SK-N-SH (cell line): ENCODE measurements at regions not wholly inside any gene's neighbourhood (a gene's known extent, or its start where the extent isn't known, plus 50 kb on each side); places are given as distances from the start of the nearest gene placed in this dataset.
A peak's percentile ranks its signal among the peaks of the same experiment; 100 is the strongest.
"Not testable (repeated sequence)": the region's sequence is repeated elsewhere in the genome, so short reads cannot be mapped to it uniquely, and the experiment has no call there.

Source experiments
- CTCF ChIA-PET: fragments of 300-600, 350-600 bp; formaldehyde crosslinking; extraction: SDS; loops from one replicate; lab custom pipeline; 2021; lab: Yijun Ruan, JAX
- POLR2A ChIA-PET: fragments of 350-600 bp; sonication (Branson Sonifier 250); formaldehyde crosslinking; extraction: SDS; loops from one replicate; lab custom pipeline; 2020; ENCODE audit warnings: antibody characterized with exemption, inconsistent platforms; lab: Yijun Ruan, JAX
- DNase-seq: peaks from one replicate; pipeline ENCODE4 v3.0.0; 2012
- H2AFZ ChIP-seq: fragments of 200-600 bp; sonication (generic); 2 replicates; pipeline ENCODE4 v1.8.1; 2016; ENCODE audit warnings: antibody characterized with exemption, mild to moderate bottlenecking, low read depth
- H3F3A ChIP-seq: fragments of 200-600 bp; sonication (generic); replicated peaks from 2 replicates; pipeline ENCODE3; 2016; ENCODE audit warnings: antibody characterized with exemption, mild to moderate bottlenecking; ENCODE audit not compliant: insufficient read depth
- H3K27ac ChIP-seq, 2 experiments: fragments of 200-500 bp in 1 of 2; fragments of 200-600 bp in 1 of 2; sonication (Bioruptor generic) in 1 of 2; sonication (generic), shearing (Covaris generic) in 1 of 2; 2 replicates each; pipeline versions ENCODE4 v1.5.1 to v1.6.1; 2014 to 2016; ENCODE audit warnings: low read depth in 2 of 2, inconsistent platforms in 1 of 2, low read length in 1 of 2, mild to moderate bottlenecking in 1 of 2, mixed read lengths in 1 of 2
- H3K27me3 ChIP-seq: fragments of 200-600 bp; sonication (generic), shearing (Covaris generic); 2 replicates; pipeline ENCODE4 v1.6.1; 2016; ENCODE audit warnings: mixed run types; ENCODE audit not compliant: insufficient read depth
- H3K36me3 ChIP-seq, 2 experiments: fragments of 200-500 bp in 1 of 2; fragments of 200-600 bp in 1 of 2; sonication (Bioruptor generic) in 1 of 2; sonication (generic) in 1 of 2; replicated peaks in 1 of 2; 2 replicates each; pipeline versions ENCODE3 to v1.5.1; 2014 to 2016; ENCODE audit warnings: low read length in 1 of 2, mild to moderate bottlenecking in 1 of 2; ENCODE audit not compliant: insufficient read depth in 2 of 2, control insufficient read depth in 1 of 2
- H3K4me1 ChIP-seq, 2 experiments: fragments of 200-500 bp in 1 of 2; fragments of 200-600 bp in 1 of 2; sonication (Bioruptor generic) in 1 of 2; sonication (generic), shearing (Covaris generic) in 1 of 2; 2 replicates each; pipeline versions ENCODE4 v1.5.1 to v1.6.1; 2014 to 2016; ENCODE audit warnings: low read depth in 1 of 2, low read length in 1 of 2, mixed run types in 1 of 2; ENCODE audit not compliant: insufficient read depth in 2 of 2, control insufficient read depth in 1 of 2
- H3K4me2 ChIP-seq: fragments of 200-600 bp; sonication (generic), shearing (Covaris generic); 2 replicates; pipeline ENCODE4 v1.6.1; 2017; ENCODE audit warnings: mixed run types
- H3K4me3 ChIP-seq, 2 experiments: fragments of 200-500 bp in 1 of 2; fragments of 200-600 bp in 1 of 2; sonication (Bioruptor generic) in 1 of 2; sonication (generic), shearing (Covaris generic) in 1 of 2; 2 replicates each; pipeline versions ENCODE4 v1.5.1 to v1.8.1; 2014 to 2016; ENCODE audit warnings: low read depth in 2 of 2, inconsistent platforms in 1 of 2, low read length in 1 of 2, mild to moderate bottlenecking in 1 of 2, mixed read lengths in 1 of 2, moderate library complexity in 1 of 2
- H3K79me2 ChIP-seq: fragments of 200-600 bp; sonication (generic); 2 replicates; pipeline ENCODE4 v1.8.1; 2017; ENCODE audit warnings: mild to moderate bottlenecking; ENCODE audit not compliant: insufficient read depth
- H3K9ac ChIP-seq: fragments of 200-600 bp; sonication (generic); 2 replicates; pipeline ENCODE4 v1.6.1; 2017; ENCODE audit warnings: mixed run types
- H3K9me2 ChIP-seq: fragments of 200-600 bp; sonication (generic); 2 replicates; pipeline ENCODE4 v1.6.1; 2017; ENCODE audit warnings: mixed run types
- H3K9me3 ChIP-seq: fragments of 200-600 bp; sonication (generic); 2 replicates; pipeline ENCODE4 v1.6.1; 2017; ENCODE audit warnings: mixed run types, mild to moderate bottlenecking, moderate library complexity
- H4K20me1 ChIP-seq: fragments of 200-600 bp; sonication (generic); 2 replicates; pipeline ENCODE4 v1.6.1; 2017; ENCODE audit warnings: mild to moderate bottlenecking, mixed run types; ENCODE audit not compliant: insufficient read depth
- FOSL2 ChIP-seq: IDR thresholded peaks from 2 replicates; pipeline ENCODE4 v1.4.0; 2012; ENCODE audit warnings: low read depth, mild to moderate bottlenecking, moderate library complexity, borderline replicate concordance
- FOXJ3 ChIP-seq: sonication (generic); formaldehyde crosslinking; IDR thresholded peaks from 2 replicates; pipeline ENCODE4 v1.5.1; 2020; ENCODE audit warnings: mild to moderate bottlenecking, missing genetic modification reagents
- FOXM1 ChIP-seq: IDR thresholded peaks from 2 replicates; pipeline ENCODE4 v1.4.0; 2012; ENCODE audit warnings: low read depth, mild to moderate bottlenecking
- GABPA ChIP-seq: IDR thresholded peaks from 2 replicates; pipeline ENCODE4 v1.4.0; 2012; ENCODE audit warnings: low read depth, mild to moderate bottlenecking
- JUND ChIP-seq: IDR thresholded peaks from 2 replicates; pipeline ENCODE4 v1.4.0; 2012
- NFIC ChIP-seq: IDR thresholded peaks from 2 replicates; pipeline ENCODE4 v1.4.0; 2012; ENCODE audit warnings: borderline replicate concordance
- NRF1 ChIP-seq: IDR thresholded peaks from 2 replicates; pipeline ENCODE4 v1.6.1; 2012; ENCODE audit warnings: low read depth, mild to moderate bottlenecking, low read length
- RAD21 ChIP-seq: IDR thresholded peaks from 2 replicates; pipeline ENCODE4 v1.6.1; 2012; ENCODE audit warnings: mild to moderate bottlenecking, low read length
- RFX5 ChIP-seq: IDR thresholded peaks from 2 replicates; pipeline ENCODE4 v1.6.1; 2012; ENCODE audit warnings: mild to moderate bottlenecking, improper control_type of control experiment, low read length
- SIN3A ChIP-seq: IDR thresholded peaks from 2 replicates; pipeline ENCODE4 v1.6.1; 2012; ENCODE audit warnings: low read depth, mild to moderate bottlenecking, low read length, moderate library complexity, borderline replicate concordance
- TCF12 ChIP-seq: IDR thresholded peaks from 2 replicates; pipeline ENCODE4 v1.4.0; 2012
- WGBS: methylation state at CpG from one replicate; pipeline ENCODE4 v1.1.6; 2017; ENCODE audit warnings: low lambda C conversion rate; 5-methylcytosine and 5-hydroxymethylcytosine counted together
- TF ChIP-seq, protein P1 (sequence below): fragments of 200-600 bp; sonication (generic); IDR thresholded peaks from 2 replicates; pipeline ENCODE4 v1.6.1; 2017; ENCODE audit warnings: antibody characterized with exemption, mild to moderate bottlenecking, moderate library complexity
- TF ChIP-seq, protein P2 (sequence below): IDR thresholded peaks from 2 replicates; pipeline ENCODE4; 2012
- TF ChIP-seq, protein P3 (sequence below): IDR thresholded peaks from 2 replicates; pipeline ENCODE4 v1.4.0; 2012; ENCODE audit warnings: low read depth, borderline replicate concordance

DNA sequence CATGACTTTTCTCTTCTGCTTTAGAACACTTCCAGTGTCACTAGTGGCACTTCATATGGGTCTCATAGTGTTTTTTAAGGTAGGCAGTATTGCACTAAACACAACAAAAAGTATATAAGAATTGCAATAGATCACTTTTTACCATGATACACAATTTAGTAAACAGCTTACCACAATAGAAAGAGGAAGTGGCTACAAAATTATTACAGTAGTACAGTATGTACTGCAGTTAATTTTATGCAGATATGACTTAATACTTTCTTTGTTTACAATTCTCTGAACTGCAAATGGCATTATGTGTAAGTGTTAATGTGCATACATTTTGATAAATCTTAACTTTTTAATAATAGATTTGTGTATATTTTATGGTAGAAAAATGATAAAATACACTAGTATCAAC lies 157.3 kb downstream of the RRAGB start:
- Histone ChIP-seq H3K27me3 (no peaks in the 10 kb centered on the region), H4K20me1 (no peaks in the 10 kb centered on the region), H3K9me3 (0 out of 2 replicates have a peak, but pooled peaks cover 2% of the 10 kb centered on the region), H3K4me3 (no peak overlapping the region), H3K79me2 (no peaks in the 10 kb centered on the region)
- ChIA-PET CTCF (no interaction called here), POLR2A (no interaction called here)
- TF ChIP-seq FOSL2 (no peak), FOXJ3 (CRISPR knock-in tag) (no peak), NRF1 (no peak), TCF12 (no peak), FOXM1 (no peak), SIN3A (no peak), JUND (no peak), NFIC (no peak), RAD21 (no peak)
- TF ChIP-seq, all 33 proteins: peak for 0
- no peak overlapping the region for H3K9ac ChIP-seq
- no peak overlapping the region for H3K27ac ChIP-seq
- no peak for DNase-seq
- no peak overlapping the region for H2AFZ ChIP-seq
- no peaks in the 10 kb centered on the region for H3F3A ChIP-seq
- H3K9me2 ChIP-seq, result no peaks in the 10 kb centered on the region
- H3K4me1 ChIP-seq, result no peaks in the 10 kb centered on the region
- H3K4me2 ChIP-seq, result no peak overlapping the region
- H3K36me3 ChIP-seq, result no peaks in the 10 kb centered on the region

DNA sequence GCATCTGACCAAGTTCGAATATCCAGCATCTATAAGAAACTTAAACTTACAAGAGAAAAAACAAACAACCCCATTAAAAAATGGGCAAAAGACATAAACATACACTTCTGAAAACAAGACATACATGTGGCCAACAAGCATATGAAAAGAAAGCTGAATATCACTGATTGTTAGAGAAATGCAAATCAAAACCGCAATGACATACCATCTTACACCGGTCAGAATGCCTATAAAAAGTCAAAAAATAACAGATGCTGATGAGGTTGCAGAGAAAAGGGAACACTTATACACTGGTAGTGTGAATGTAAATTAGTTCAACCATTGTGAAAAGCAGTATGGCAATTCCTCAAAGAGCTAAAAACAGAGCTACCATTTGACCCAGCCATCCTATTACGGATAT lies 166.0 kb downstream of the RRAGB start:
- WGBS, result 7% methylated on average over 4 of the region's 4 CpGs

DNA sequence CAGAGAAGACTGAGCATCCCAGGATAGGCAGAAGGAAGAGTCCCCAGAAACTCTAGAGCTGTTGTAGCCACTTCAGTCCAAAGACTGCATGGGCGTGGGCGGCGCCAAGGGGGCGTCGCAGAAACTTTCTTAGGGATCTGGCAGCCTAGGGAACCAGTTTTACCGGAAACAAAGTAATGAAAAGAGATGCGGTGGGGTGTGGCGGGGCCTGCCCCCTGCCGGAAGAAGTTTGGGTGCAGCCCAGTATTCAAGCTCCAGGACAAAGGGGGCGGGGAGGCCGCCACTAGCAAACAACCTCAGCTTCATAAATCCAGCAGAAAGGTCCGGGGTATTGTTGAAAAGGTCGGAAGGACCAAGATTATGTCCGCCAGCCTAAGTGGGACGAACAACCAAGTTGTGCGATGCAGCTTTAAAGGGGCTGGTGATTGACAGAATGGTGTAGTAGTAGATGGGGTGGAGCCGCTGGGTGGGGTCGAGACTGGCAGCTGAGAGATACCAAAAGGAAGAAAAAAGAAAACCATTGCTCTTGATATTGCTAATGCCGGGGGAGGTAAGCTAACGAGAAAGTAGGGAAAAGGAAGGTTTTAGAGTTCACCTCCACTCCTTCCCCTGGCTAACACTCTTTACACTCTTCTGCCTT lies 190.5 kb downstream of the RRAGB start:
- H3K27me3 ChIP-seq, result no peaks in the 10 kb centered on the region
- no peaks in the 10 kb centered on the region for H3K36me3 ChIP-seq
- TF ChIP-seq, protein P1, sequence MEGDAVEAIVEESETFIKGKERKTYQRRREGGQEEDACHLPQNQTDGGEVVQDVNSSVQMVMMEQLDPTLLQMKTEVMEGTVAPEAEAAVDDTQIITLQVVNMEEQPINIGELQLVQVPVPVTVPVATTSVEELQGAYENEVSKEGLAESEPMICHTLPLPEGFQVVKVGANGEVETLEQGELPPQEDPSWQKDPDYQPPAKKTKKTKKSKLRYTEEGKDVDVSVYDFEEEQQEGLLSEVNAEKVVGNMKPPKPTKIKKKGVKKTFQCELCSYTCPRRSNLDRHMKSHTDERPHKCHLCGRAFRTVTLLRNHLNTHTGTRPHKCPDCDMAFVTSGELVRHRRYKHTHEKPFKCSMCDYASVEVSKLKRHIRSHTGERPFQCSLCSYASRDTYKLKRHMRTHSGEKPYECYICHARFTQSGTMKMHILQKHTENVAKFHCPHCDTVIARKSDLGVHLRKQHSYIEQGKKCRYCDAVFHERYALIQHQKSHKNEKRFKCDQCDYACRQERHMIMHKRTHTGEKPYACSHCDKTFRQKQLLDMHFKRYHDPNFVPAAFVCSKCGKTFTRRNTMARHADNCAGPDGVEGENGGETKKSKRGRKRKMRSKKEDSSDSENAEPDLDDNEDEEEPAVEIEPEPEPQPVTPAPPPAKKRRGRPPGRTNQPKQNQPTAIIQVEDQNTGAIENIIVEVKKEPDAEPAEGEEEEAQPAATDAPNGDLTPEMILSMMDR, result peak; percentile 48
- TF ChIP-seq RFX5, result no peak
- 0 out of 2 replicates have a peak, but pooled peaks have one; percentile 25 for TF ChIP-seq GABPA
- TF ChIP-seq, protein P2, sequence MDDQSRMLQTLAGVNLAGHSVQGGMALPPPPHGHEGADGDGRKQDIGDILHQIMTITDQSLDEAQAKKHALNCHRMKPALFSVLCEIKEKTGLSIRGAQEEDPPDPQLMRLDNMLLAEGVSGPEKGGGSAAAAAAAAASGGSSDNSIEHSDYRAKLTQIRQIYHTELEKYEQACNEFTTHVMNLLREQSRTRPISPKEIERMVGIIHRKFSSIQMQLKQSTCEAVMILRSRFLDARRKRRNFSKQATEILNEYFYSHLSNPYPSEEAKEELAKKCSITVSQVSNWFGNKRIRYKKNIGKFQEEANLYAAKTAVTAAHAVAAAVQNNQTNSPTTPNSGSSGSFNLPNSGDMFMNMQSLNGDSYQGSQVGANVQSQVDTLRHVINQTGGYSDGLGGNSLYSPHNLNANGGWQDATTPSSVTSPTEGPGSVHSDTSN, result peak; percentile 43
- TF ChIP-seq, protein P3, sequence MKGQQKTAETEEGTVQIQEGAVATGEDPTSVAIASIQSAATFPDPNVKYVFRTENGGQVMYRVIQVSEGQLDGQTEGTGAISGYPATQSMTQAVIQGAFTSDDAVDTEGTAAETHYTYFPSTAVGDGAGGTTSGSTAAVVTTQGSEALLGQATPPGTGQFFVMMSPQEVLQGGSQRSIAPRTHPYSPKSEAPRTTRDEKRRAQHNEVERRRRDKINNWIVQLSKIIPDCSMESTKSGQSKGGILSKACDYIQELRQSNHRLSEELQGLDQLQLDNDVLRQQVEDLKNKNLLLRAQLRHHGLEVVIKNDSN, result no peak
- ChIA-PET POLR2A (no interaction called here), CTCF (no interaction called here)
- no peaks in the 10 kb centered on the region for H4K20me1 ChIP-seq
- no peaks in the 10 kb centered on the region for H3K9me2 ChIP-seq
- no peaks in the 10 kb centered on the region for H3F3A ChIP-seq
- H3K79me2 ChIP-seq, result no peaks in the 10 kb centered on the region
- H3K9ac ChIP-seq, result peak overlapping the region; percentile 31; the same call in 1 of the 2 replicates
- no peaks in the 10 kb centered on the region for H3K4me1 ChIP-seq
- H3K27ac ChIP-seq, result no peak overlapping the region
- no peaks in the 10 kb centered on the region for H3K9me3 ChIP-seq
- H2AFZ ChIP-seq, result peak overlapping the region; percentile 92
- no peak for DNase-seq
- 13% methylated on average over 20 of the region's 20 CpGs for WGBS
- H3K4me2 ChIP-seq, result peak overlapping the region; percentile 66
- peak overlapping the region; percentile 46 to 60 for H3K4me3 ChIP-seq

More for the DNA sequence above, 166.0 kb downstream of the RRAGB start:
- H4K20me1 ChIP-seq, DNase-seq, H3K9me2 ChIP-seq, H3K79me2 ChIP-seq, POLR2A ChIA-PET, H3F3A ChIP-seq, H3K36me3 ChIP-seq, H2AFZ ChIP-seq, H3K27ac ChIP-seq, CTCF ChIA-PET, H3K4me2 ChIP-seq, H3K4me1 ChIP-seq, H3K9me3 ChIP-seq, H3K4me3 ChIP-seq, H3K27me3 ChIP-seq, H3K9ac ChIP-seq: not testable (repeated sequence)
